DMS53 treated with DMSO at 0.1 percent for 48 hours (cell line): ENCODE measurements at regions not wholly inside any gene's neighbourhood (a gene's known extent, or its start where the extent isn't known, plus 50 kb on each side); places are given as distances from the start of the nearest gene placed in this dataset.
A peak's percentile ranks its signal among the peaks of the same experiment; 100 is the strongest.
"Not testable (repeated sequence)": the region's sequence is repeated elsewhere in the genome, so short reads cannot be mapped to it uniquely, and the experiment has no call there.

Experiments used
- DNase-seq: peaks from one replicate; lab custom pipeline; 2025; ENCODE audit not compliant: unreplicated experiment; lab: John Stamatoyannopoulos, UW

GRCh38 chr3:40925231-40925630, 274.1 kb upstream of the CTNNB1 start:
- no peak for DNase-seq

DNA sequence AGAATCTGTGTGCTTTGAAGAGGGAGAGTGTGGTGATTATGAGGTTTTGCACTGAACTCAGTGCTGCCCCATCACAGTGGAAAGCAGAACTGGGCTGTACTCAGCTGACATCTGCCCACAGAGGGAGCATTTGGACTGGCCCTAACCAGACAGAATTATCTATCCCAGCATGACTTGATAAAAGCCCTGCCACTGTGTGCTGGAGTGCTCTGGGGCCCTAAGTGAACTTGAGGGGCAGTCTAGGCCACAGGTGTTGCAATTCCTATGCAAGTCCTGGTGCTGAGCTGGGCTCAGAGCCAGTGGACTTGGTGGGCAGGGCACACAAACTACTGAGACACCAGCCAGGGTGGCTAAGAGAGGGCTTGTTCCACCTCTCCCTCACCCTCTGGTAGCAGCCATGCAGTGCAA, 269.2 kb upstream of the CTNNB1 start:
- no peak for DNase-seq

DNA sequence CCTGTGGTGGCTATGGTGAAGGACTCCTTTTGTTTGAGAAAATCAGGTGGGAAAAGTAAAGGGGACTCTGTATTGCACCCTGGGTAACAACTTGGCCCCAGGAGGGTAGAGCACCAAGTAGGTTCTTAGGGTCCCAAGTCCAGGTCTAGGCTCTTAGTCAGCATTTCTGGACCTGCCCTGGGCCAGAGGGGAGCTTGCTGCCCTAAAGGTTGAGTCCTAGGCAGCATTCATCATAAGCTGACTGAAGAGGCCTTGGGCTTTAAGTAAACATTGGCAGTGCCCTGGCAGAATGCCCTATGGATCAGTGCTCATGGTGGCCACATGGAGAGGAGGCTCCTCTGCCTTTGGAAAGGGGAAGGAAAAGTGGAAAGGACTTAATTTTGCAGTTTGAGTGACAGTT, 268.5 kb upstream of the CTNNB1 start:
- no peak for DNase-seq

- DNase-seq, result no peak
Observed at GRCh38 chr3:40938591-40938990, 260.7 kb upstream of the CTNNB1 start.

DNA sequence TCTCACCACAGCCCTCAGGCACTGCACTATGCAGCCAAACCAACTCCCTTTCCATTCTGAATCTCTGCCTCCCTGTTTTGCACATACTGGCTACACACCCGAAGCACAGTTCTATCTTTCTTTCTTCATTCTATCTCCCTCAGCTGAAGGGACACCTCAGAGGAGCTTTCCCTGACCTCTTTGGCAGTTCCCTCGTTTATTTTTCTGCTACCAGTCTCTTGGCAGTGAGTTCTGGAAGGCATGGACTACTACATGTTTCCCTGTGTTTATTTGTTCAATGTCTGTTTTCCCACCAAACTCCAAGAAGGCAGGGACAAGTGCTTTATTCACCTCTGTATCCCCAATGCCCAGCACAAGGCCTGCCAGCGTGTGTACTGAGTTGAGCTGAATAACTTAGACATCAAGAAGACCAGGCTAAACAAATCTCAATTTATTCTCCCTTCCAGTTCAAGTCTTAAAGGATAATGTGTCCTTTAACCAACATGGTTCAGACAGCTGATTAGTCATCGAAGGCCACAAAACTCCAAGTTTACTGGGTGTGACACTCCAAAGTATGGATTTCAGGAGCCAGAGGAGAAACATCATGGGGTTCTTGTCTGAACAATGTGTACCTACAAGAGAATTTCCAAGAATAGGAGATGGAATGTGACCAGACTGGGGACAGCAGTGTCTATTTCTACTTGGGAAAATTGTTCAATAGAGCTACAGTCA, 260.1 kb upstream of the CTNNB1 start:
- no peak for DNase-seq

GRCh38 chr3:40939741-40940130, 259.6 kb upstream of the CTNNB1 start:
- DNase-seq, result no peak

- DNase-seq, result no peak
Observed at GRCh38 chr3:40940651-40941050, 258.7 kb upstream of the CTNNB1 start.

DNA sequence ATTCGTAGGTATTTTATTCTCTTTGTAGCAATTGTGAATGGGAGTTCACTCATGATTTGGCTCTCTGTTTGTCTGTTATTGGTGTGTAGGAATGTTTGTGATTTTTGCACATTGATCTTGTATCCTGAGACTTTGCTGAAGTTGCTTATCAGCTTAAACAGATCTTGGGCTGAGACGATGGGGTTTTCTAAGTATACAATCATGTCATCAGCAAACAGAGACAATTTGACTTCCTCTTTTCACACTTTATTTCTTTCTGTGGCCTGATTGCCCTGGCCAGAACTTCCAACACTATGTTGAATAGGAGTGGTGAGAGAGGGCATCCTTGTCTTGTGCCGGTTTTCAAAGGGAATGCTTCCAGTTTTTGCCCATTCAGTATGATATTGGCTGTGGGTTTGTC, 252.3 kb upstream of the CTNNB1 start:
- not testable (repeated sequence) for DNase-seq

- DNase-seq, result not testable (repeated sequence)
Observed at GRCh38 chr3:40949347-40949746, 250.0 kb upstream of the CTNNB1 start.

- no peak for DNase-seq
Observed at GRCh38 chr3:40951636-40952035, 247.7 kb upstream of the CTNNB1 start.

GRCh38 chr3:40961104-40961857, 238.0 kb upstream of the CTNNB1 start:
- DNase-seq, result no peak

DNA sequence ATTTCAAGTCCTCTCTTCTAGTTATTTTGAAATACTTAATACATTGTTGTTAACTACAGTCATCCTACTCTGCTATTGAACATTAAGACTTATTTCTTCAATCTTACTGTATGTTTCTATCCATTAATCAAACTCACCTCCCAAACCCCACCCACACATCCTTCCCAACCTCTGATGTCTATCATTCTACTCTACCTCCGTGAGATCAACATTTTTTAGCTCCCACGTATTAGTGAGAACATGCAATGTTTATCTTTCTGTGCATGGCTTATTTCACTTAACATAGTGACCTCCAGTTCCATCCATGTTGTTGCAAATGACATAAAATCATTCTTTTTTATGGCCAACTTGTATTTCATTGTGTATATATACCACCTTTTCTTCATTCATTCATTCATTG, 236.6 kb upstream of the CTNNB1 start:
- DNase-seq, result no peak

GRCh38 chr3:40968666-40969065, 230.6 kb upstream of the CTNNB1 start:
- DNase-seq, result no peak

- no peak for DNase-seq
Observed at GRCh38 chr3:40969341-40969740, 230.0 kb upstream of the CTNNB1 start.

DNA sequence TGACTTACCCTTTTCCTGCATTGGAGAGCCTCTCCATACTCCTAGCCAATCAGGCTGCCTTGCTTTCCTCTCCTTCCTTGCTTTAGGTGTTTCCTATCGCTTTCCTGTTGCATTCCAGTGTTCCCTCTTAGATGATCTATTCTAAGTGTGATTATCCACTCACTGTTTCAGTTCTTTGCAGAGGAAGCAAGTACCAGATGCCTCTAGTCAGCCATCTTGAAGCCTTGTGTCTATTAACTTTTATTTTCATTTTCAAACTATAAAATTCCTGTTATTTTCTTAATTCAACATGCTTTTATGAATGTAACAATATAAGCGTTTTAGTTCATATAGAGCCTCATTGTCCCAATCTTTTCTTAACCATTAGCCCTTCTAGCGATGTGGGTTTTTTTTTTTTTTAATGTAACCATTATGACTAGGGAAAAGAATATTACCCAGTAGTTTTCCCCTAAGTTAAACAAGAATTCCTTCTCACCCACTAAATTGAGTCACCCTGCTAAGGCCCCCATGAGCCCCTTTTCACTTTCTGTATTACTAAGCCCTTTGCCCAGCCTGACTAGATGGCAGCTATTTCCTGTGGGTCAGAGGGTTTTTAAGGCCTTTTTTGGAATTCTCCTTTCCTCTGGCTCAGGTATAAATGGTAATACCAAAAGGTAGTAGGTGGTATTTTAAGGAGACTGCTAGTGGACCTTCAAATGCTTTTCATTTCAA, 229.4 kb upstream of the CTNNB1 start:
- no peak for DNase-seq

DNA sequence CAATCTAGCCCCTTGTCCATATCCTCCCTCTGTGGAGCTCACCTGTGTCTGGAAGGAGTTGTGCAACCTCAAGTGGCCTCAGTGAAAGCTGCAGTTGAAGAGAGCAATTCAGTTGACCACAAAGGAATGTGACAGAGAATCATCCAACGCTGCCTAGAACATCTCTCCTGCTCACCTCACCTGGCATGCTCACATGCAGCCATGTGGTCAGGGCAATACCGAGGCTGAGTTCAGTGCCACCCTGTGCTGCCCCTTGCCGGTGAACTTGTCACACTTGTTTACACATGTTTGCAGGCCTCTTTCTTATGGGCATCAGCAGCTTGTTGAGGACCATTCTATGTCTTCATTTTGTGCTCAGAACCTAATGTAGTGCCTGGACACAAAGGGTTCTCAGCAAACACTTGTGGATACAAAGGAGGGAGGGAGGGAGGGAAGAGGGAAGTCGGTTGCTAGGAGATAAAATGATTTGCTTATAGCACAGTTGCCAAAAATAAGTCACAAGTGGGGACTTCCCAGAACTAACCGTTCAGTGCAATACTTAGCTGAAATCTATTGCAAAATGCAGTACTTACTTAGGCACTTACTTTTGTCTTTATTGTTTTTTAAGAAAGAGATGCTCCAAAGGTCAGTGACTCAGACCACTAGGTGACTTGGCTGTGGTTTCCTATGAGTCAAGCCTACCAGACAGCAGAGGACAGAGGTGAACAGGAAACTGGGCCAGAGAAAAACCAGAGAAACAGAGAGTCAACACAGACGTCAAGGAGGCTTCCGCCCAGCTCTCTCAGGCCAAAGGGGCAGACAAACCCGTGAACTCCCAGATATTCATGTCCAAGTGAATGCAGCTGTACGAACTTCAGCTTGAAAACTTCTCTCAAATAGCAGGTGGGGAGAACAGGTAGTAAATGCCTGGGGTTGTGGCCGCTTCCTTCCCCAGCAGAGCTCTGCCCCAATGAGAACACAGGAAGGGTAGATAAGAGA, 227.8 kb upstream of the CTNNB1 start:
- DNase-seq, result peak; percentile 45

GRCh38 chr3:40972350-40972749, 227.0 kb upstream of the CTNNB1 start:
- DNase-seq, result no peak

DNA sequence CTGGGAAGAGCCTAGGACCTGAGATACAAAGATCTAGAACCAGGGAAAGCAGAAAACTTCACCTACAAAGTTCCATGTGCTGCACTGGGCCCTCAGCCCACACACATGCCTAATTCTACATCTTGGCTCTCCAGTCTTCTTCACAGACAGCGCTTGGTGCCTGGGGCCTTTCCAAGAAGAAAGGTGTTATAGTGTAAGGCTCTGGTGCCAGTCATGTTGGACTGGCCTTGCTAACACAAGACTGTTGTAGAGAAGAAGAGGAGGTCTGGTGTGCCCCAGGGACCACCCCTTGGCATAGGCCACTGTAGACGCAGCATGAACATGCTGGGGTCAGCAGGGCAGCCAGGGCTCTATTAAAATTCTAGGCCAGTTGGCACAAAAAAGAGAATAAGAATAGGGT, 226.2 kb upstream of the CTNNB1 start:
- no peak for DNase-seq

- DNase-seq, result no peak
Observed at GRCh38 chr3:40975711-40976121, 223.6 kb upstream of the CTNNB1 start.

DNA sequence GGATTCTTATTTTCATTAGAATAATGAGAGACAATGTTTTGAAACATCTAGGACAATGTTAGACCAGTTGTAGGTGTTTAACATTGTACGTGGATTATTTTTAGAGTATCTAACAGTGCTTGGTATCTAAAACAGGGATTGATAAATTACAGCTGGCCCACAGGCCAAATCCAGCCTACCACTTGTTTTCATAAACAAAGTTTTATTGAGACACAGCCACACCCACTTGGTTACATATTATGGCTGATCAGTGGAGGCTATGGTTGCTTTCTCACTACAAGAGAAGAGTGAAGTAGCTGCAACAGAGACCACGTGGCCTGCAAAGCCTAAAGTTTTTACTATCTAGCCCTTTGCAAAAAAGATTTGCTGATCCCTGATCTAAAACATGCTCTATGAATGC, 223.1 kb upstream of the CTNNB1 start:
- DNase-seq, result no peak

DNA sequence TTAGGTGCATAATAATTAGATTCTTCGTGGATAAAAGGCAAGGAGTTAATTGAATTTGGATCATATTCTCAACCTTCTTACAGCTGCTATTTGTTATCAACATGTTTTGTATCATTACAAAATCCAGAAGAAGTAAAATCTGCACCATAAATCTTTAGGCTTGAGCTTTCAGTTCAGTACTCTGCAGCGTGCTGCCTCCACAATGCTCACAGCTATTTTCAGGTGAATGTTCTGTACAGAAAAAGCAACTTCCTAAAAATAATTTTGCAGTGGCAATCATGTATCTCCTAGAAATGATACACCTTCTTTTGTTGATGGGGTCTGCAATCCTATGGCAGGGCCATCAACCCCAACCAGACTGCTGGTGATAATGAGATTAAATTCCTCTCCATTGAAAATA, 220.9 kb upstream of the CTNNB1 start:
- DNase-seq, result no peak
